Astrocyte of the cerebellum (primary cell): ENCODE measurements at regions not wholly inside any gene's neighbourhood (a gene's known extent, or its start where the extent isn't known, plus 50 kb on each side); places are given as distances from the start of the nearest gene placed in this dataset.
"Not testable (repeated sequence)": the region's sequence is repeated elsewhere in the genome, so short reads cannot be mapped to it uniquely, and the experiment has no call there.

ENCODE experiments used
- DNase-seq: peaks from one replicate; pipeline ENCODE4 v3.0.0-alpha.2; 2011; ENCODE audit warnings: low read depth
- H3K4me3 ChIP-seq: 2 replicates; pipeline ENCODE4 v1.5.1; 2011; ENCODE audit warnings: mild to moderate bottlenecking, low read depth, low read length, moderate library complexity
- in situ Hi-C: cut with HindIII; loops from 2 replicates; pipeline ENCODE4 v1.10.0; 2017; ENCODE audit warnings: low sequenced_read_pairs
- TF ChIP-seq, protein P1 (sequence below): IDR thresholded peaks from 2 replicates; pipeline ENCODE4 v1.5.1; 2012; ENCODE audit warnings: low read length, low read depth, moderate library complexity, mild to moderate bottlenecking; ENCODE audit errors: missing control alignments

DNA sequence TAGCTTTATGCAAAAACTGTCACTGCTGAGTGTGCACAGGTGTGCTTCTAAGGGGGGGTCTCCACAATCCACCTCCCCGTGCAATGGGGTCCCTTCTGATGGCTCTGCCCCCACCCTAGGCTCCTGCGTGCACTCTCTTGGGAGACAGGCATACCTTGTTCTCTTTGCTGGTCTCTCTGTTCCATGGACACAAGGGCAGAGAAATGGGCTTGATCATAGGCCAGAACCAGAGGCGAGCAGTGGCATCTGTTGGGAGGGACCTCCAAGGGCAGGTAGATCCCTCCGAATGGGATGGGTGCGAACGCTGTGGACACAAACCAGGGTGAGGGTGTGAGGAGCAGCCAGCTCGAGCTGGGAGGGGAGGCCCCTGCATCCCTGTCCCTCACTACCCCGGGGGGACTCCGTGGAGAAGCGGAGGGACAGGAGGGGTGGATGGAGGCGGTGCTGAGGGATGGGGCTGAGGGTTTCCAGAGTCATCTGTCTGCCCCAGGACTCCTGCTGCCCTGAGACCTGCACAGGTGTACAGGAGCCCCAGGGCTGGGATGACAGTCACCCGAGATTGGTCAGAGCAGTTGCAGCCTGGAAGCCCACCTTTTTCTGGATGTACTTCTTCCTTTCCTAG, 175.0 kb downstream of the KLF13 start:
- no peak overlapping the region for H3K4me3 ChIP-seq
- in situ Hi-C loops, result no loop called here
- no peak for DNase-seq
- TF ChIP-seq, protein P1, sequence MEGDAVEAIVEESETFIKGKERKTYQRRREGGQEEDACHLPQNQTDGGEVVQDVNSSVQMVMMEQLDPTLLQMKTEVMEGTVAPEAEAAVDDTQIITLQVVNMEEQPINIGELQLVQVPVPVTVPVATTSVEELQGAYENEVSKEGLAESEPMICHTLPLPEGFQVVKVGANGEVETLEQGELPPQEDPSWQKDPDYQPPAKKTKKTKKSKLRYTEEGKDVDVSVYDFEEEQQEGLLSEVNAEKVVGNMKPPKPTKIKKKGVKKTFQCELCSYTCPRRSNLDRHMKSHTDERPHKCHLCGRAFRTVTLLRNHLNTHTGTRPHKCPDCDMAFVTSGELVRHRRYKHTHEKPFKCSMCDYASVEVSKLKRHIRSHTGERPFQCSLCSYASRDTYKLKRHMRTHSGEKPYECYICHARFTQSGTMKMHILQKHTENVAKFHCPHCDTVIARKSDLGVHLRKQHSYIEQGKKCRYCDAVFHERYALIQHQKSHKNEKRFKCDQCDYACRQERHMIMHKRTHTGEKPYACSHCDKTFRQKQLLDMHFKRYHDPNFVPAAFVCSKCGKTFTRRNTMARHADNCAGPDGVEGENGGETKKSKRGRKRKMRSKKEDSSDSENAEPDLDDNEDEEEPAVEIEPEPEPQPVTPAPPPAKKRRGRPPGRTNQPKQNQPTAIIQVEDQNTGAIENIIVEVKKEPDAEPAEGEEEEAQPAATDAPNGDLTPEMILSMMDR, result no peak

DNA sequence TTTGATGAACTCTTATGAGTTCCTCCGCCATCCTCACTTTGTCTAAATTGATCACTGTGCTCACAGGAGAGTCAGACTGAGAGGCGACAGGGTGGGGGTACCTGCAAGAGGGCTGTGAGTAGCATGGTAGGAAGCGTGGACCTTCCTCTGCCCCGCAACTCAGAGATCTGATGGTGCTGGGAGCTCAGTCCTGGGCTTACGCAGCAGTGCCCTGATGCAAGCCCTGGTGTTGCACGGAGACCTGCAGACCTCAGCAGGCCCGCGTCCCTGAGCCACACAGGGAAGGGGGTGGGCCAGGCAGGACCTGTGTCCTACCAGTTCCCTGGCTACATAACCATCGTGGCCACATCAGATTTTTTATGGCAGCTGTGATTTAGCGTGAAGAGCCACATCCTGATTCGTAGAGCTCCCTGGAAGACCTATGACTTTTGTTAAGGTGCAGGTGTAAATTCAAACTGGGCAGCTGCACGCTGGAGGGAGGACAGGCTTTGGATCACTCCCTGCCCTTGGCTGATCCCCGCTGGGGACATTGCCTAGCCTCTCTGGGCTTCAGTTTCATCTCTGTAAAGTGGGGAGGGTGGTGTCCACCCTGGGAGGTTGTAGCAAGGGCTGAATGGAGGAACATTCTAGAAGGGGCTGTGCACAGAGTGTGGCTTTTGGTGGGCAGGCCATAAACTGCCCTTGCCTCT, 176.1 kb downstream of the KLF13 start:
- no peak for DNase-seq
- TF ChIP-seq, protein P1, result no peak
- H3K4me3 ChIP-seq, result no peak overlapping the region
- in situ Hi-C loops, result no loop called here

DNA sequence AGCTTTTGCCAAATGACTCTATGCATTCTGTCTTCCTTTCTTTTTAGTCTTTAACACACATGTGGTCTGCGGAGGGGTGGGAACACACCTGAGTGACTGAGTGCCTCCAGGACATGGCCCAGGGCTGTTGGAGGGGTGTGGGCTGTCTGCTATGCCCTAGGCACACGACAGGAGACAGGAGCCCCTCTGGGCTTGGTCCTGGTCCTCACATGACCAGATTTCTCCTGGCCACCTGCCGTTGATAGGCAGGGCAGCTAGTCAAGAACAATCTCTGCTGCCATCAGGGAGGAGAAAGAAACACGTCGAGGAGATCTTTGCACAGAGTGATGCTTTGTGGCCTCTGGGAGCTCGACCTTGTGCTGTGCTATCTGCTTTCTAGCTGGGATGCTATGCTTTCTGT, 176.6 kb downstream of the KLF13 start:
- TF ChIP-seq, protein P1, result no peak
- in situ Hi-C loops, result no loop called here
- DNase-seq, result no peak
- no peak overlapping the region for H3K4me3 ChIP-seq

DNA sequence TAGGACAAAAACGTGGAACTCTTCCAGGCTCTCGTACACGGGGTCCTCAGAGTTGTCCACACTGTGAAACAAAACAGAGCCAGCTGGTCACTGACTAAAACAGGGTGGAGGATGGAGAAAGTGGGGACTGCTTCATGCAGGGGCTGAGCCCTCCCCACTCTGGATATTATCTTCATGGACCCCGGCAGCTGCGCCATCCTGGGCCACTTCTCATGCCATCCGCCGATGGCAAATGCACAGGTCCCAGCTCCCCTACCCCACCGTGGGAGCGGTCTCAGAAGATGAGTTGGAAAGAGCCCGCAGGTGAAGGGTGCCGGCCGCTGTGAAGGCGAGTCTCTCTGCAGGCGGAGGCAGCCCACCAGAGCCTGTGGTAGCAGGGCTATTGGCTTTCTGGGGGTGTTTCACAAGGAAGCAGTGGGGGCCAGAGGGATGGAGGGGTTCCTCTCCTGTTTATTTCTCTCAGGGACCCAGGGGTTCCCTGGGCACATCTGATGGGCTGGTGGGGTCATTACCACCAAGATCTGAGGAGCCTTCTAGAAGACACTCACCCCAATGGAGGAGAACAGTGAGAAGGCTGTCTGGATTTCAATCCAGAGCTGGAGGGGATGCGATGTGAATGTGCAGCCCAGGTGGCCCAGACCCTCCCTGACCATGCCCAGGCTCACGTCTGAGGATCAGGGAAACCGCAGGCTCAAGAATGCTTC, 177.3 kb downstream of the KLF13 start:
- DNase-seq, result no peak
- in situ Hi-C loops, result no loop called here
- H3K4me3 ChIP-seq, result no peak overlapping the region
- TF ChIP-seq, protein P1, result no peak

DNA sequence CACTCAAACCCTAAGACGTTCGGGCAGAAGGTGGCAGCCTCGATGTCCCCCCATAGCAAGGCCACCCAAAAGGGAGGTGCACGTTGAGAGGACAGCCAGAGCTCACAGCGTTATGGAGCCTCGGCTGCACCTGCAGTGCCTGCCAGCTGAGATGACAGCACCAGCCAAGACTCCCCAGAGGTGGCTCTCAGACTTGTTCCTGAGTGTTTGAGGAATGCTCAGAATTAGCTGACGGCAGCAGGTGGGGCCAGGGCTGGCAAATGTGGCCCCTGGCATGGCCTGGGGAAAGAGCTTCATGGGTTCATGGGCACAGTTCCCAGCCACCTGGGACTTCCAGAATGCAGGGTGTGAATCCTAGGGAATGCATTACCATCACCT, 177.8 kb downstream of the KLF13 start:
- H3K4me3 ChIP-seq, result no peak overlapping the region
- TF ChIP-seq, protein P1, result no peak
- DNase-seq, result no peak
- in situ Hi-C loops, result no loop called here

DNA sequence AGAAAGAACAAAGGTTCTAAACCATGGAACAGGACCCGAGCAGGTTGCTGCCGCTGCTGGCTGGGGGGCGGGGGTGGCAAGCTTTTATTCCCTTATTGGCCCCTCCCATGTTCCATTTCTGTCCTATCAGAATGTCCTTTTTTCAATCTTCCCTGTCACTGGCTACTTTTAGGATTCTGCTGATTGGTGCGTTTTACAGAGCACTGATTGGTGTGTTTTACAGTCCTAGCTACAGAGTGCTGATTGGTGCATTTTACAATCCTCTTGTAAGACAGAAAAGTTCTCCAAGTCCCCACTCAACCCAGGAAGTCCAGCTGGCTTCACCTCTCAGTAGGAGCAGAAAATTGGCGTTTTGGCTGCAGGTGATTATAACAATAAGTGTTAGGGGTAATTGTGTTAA, 180.9 kb downstream of the KLF13 start:
- H3K4me3 ChIP-seq, DNase-seq, in situ Hi-C loops: not testable (repeated sequence)

DNA sequence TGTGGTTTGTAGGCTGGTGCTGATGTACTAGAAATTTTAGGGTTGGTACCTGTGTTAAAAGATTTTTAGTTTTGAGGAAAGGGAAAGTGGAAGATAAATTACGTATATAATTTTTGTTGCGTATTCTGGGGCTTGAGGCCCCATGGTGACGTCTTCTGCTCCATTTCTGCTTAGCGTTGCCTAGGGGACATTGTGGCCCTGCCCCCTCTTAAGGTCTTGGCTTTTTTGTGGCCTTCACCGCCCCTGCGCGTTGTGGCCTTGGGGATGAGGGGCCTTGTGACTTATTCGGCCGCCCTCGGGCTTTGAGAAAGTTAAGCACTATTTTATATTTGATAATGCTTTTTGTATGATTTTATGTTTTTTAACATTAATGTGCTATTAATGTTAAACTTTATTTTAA, 182.0 kb downstream of the KLF13 start:
- TF ChIP-seq, protein P1, result no peak
- H3K4me3 ChIP-seq, result no peak overlapping the region
- no peak for DNase-seq
- in situ Hi-C loops, result no loop called here
